ENCODE measurements at regions not wholly inside any gene's neighbourhood (a gene's known extent, or its start where the extent isn't known, plus 50 kb on each side); places are given as distances from the start of the nearest gene placed in this dataset.

GRCh38 chr1:88056881-88057280 lies 627.2 kb upstream of the PKN2 start:
- no peaks in the 10 kb centered on the region for H3K9me3 ChIP-seq (ENCODE audit: control insufficient read depth, low read depth, low read length)
- no peaks in the 10 kb centered on the region for H3K36me3 ChIP-seq (ENCODE audit: control insufficient read depth, insufficient read depth, low read length)
- no peaks in the 10 kb centered on the region for H3K27me3 ChIP-seq (ENCODE audit: control insufficient read depth, insufficient read depth, low read length)
- WGBS (ENCODE audit: insufficient coverage, low lambda C conversion rate): no CpG with 5 or more reads among the region's 3 CpGs
- H3K4me3 ChIP-seq (ENCODE audit: low read length): no peak overlapping the region
- no peak overlapping the region for H3K27ac ChIP-seq (ENCODE audit: low read length)
- H3K4me1 ChIP-seq (ENCODE audit: control insufficient read depth, insufficient read depth, low read length): peaks cover 4% of the 10 kb centered on the region
- no peak for DNase-seq

GRCh38 chr1:88058205-88058604 lies 625.9 kb upstream of the PKN2 start:
- no peak for DNase-seq
- Histone ChIP-seq H3K36me3 (ENCODE audit: control insufficient read depth, insufficient read depth, low read length) (no peaks in the 10 kb centered on the region), H3K27me3 (ENCODE audit: control insufficient read depth, insufficient read depth, low read length) (no peaks in the 10 kb centered on the region), H3K9me3 (ENCODE audit: control insufficient read depth, low read depth, low read length) (no peaks in the 10 kb centered on the region), H3K4me3 (ENCODE audit: low read length) (no peak overlapping the region), H3K4me1 (ENCODE audit: control insufficient read depth, insufficient read depth, low read length) (no peaks in the 10 kb centered on the region), H3K27ac (ENCODE audit: low read length) (no peak overlapping the region)
- 100% methylated on average over 1 of the region's 2 CpGs for WGBS (ENCODE audit: insufficient coverage, low lambda C conversion rate)

- no peak overlapping the region for H3K27ac ChIP-seq (ENCODE audit: low read length)
- peak in 1 of 2 donors; percentile 36 for DNase-seq
- no CpG with 5 or more reads among the region's 1 CpG for WGBS (ENCODE audit: insufficient coverage, low lambda C conversion rate)
These were observed 623.9 kb upstream of the PKN2 start for GRCh38 chr1:88060112-88060673.

GRCh38 chr1:88060750-88061491 lies 623.2 kb upstream of the PKN2 start:
- no peaks in the 10 kb centered on the region for H3K27me3 ChIP-seq (ENCODE audit: control insufficient read depth, insufficient read depth, low read length)
- no CpG with 5 or more reads among the region's 3 CpGs for WGBS (ENCODE audit: insufficient coverage, low lambda C conversion rate)
- no peak overlapping the region for H3K27ac ChIP-seq (ENCODE audit: low read length)
- H3K36me3 ChIP-seq (ENCODE audit: control insufficient read depth, insufficient read depth, low read length): no peaks in the 10 kb centered on the region
- H3K4me1 ChIP-seq (ENCODE audit: control insufficient read depth, insufficient read depth, low read length): no peaks in the 10 kb centered on the region
- H3K4me3 ChIP-seq (ENCODE audit: low read length): no peak overlapping the region
- no peak for DNase-seq
- no peaks in the 10 kb centered on the region for H3K9me3 ChIP-seq (ENCODE audit: control insufficient read depth, low read depth, low read length)

More at GRCh38 chr1:88060112-88060673, 623.9 kb upstream of the PKN2 start:
- Histone ChIP-seq H3K4me3 (ENCODE audit: low read length) (no peak overlapping the region), H3K4me1 (ENCODE audit: control insufficient read depth, insufficient read depth, low read length) (no peaks in the 10 kb centered on the region), H3K27me3 (ENCODE audit: control insufficient read depth, insufficient read depth, low read length) (no peaks in the 10 kb centered on the region), H3K9me3 (ENCODE audit: control insufficient read depth, low read depth, low read length) (no peaks in the 10 kb centered on the region), H3K36me3 (ENCODE audit: control insufficient read depth, insufficient read depth, low read length) (no peaks in the 10 kb centered on the region)

GRCh38 chr1:88061492-88062177 lies 622.4 kb upstream of the PKN2 start:
- Histone ChIP-seq H3K36me3 (ENCODE audit: control insufficient read depth, insufficient read depth, low read length) (no peaks in the 10 kb centered on the region), H3K4me3 (ENCODE audit: low read length) (no peak overlapping the region), H3K27me3 (ENCODE audit: control insufficient read depth, insufficient read depth, low read length) (no peaks in the 10 kb centered on the region), H3K4me1 (ENCODE audit: control insufficient read depth, insufficient read depth, low read length) (no peaks in the 10 kb centered on the region), H3K27ac (ENCODE audit: low read length) (no peak overlapping the region), H3K9me3 (ENCODE audit: control insufficient read depth, low read depth, low read length) (no peaks in the 10 kb centered on the region)
- peak; percentile 60 to 61 for DNase-seq

GRCh38 chr1:88062650-88063153 lies 621.4 kb upstream of the PKN2 start:
- Histone ChIP-seq H3K9me3 (ENCODE audit: control insufficient read depth, low read depth, low read length) (no peaks in the 10 kb centered on the region), H3K4me3 (ENCODE audit: low read length) (no peak overlapping the region), H3K36me3 (ENCODE audit: control insufficient read depth, insufficient read depth, low read length) (no peaks in the 10 kb centered on the region), H3K4me1 (ENCODE audit: control insufficient read depth, insufficient read depth, low read length) (no peaks in the 10 kb centered on the region), H3K27me3 (ENCODE audit: control insufficient read depth, insufficient read depth, low read length) (no peaks in the 10 kb centered on the region), H3K27ac (ENCODE audit: low read length) (no peak overlapping the region)
- WGBS (ENCODE audit: insufficient coverage, low lambda C conversion rate): 67% methylated on average over 1 of the region's 3 CpGs
- DNase-seq: no peak

- Histone ChIP-seq H3K4me3 (ENCODE audit: low read length) (no peak overlapping the region), H3K27me3 (ENCODE audit: control insufficient read depth, insufficient read depth, low read length) (no peaks in the 10 kb centered on the region), H3K9me3 (ENCODE audit: control insufficient read depth, low read depth, low read length) (no peaks in the 10 kb centered on the region), H3K4me1 (ENCODE audit: control insufficient read depth, insufficient read depth, low read length) (no peaks in the 10 kb centered on the region), H3K36me3 (ENCODE audit: control insufficient read depth, insufficient read depth, low read length) (no peaks in the 10 kb centered on the region), H3K27ac (ENCODE audit: low read length) (no peak overlapping the region)
- DNase-seq: no peak
- 86% methylated on average over 1 of the region's 2 CpGs for WGBS (ENCODE audit: insufficient coverage, low lambda C conversion rate)
These were observed 620.5 kb upstream of the PKN2 start for GRCh38 chr1:88063605-88064004.

GRCh38 chr1:88068407-88068960 lies 615.6 kb upstream of the PKN2 start:
- H3K27ac ChIP-seq (ENCODE audit: low read length): no peak overlapping the region
- H3K27me3 ChIP-seq (ENCODE audit: control insufficient read depth, insufficient read depth, low read length): no peaks in the 10 kb centered on the region
- no peaks in the 10 kb centered on the region for H3K9me3 ChIP-seq (ENCODE audit: control insufficient read depth, low read depth, low read length)
- H3K4me1 ChIP-seq (ENCODE audit: control insufficient read depth, insufficient read depth, low read length): peaks cover 5% of the 10 kb centered on the region
- no peak for DNase-seq
- no peak overlapping the region for H3K4me3 ChIP-seq (ENCODE audit: low read length)
- WGBS (ENCODE audit: insufficient coverage, low lambda C conversion rate): 90% methylated on average over 2 of the region's 5 CpGs
- no peaks in the 10 kb centered on the region for H3K36me3 ChIP-seq (ENCODE audit: control insufficient read depth, insufficient read depth, low read length)

GRCh38 chr1:88070956-88071355 lies 613.1 kb upstream of the PKN2 start:
- peaks cover 5% of the 10 kb centered on the region for H3K4me1 ChIP-seq (ENCODE audit: control insufficient read depth, insufficient read depth, low read length)
- no peaks in the 10 kb centered on the region for H3K27me3 ChIP-seq (ENCODE audit: control insufficient read depth, insufficient read depth, low read length)
- H3K27ac ChIP-seq (ENCODE audit: low read length): peak overlapping the region; percentile 46
- no peaks in the 10 kb centered on the region for H3K9me3 ChIP-seq (ENCODE audit: control insufficient read depth, low read depth, low read length)
- H3K36me3 ChIP-seq (ENCODE audit: control insufficient read depth, insufficient read depth, low read length): no peaks in the 10 kb centered on the region
- peak; percentile 74 to 85 for DNase-seq
- H3K4me3 ChIP-seq (ENCODE audit: low read length): no peak overlapping the region
- WGBS (ENCODE audit: insufficient coverage, low lambda C conversion rate): no CpG with 5 or more reads among the region's 1 CpG

GRCh38 chr1:88074661-88075060 lies 609.4 kb upstream of the PKN2 start:
- Histone ChIP-seq H3K9me3 (ENCODE audit: control insufficient read depth, low read depth, low read length) (no peaks in the 10 kb centered on the region), H3K4me3 (ENCODE audit: low read length) (no peak overlapping the region), H3K27ac (ENCODE audit: low read length) (no peak overlapping the region), H3K4me1 (ENCODE audit: control insufficient read depth, insufficient read depth, low read length) (peaks cover 5% of the 10 kb centered on the region), H3K36me3 (ENCODE audit: control insufficient read depth, insufficient read depth, low read length) (no peaks in the 10 kb centered on the region), H3K27me3 (ENCODE audit: control insufficient read depth, insufficient read depth, low read length) (no peaks in the 10 kb centered on the region)
- no CpG with 5 or more reads among the region's 2 CpGs for WGBS (ENCODE audit: insufficient coverage, low lambda C conversion rate)
- DNase-seq: no peak
